ENCODE measurements at regions not wholly inside any gene's neighbourhood (a gene's known extent, or its start where the extent isn't known, plus 50 kb on each side); places are given as distances from the start of the nearest gene placed in this dataset.

DNA sequence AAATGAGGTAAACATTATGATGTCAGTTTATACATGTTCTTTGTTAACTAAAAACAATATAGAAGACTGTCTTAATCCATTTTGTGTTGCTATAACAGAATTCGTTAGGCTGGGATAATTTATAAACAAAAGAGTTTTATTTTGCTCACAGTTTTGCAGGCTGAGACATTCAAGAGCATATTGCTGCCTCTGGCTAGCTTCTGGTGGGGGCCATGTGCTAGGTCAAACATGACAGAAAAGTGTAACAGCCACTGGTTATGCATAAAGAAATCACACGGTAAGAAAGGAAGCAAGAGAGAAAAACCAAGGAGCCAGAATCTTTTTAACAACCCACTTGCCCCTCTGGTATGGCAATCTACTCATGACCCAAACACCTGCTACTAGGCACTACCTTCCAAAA lies 776.7 kb downstream of the PLOD2 start:
- no peak for DNase-seq (ENCODE audit: low spot score in 2 of 2)
- 66 to 67% methylated on average over 2 of the region's 2 CpGs for WGBS, 2 donors
- intact Hi-C loops (cut with DNase I; ENCODE audit: low total_unique reads): no loop called here
- TF ChIP-seq, protein P1, sequence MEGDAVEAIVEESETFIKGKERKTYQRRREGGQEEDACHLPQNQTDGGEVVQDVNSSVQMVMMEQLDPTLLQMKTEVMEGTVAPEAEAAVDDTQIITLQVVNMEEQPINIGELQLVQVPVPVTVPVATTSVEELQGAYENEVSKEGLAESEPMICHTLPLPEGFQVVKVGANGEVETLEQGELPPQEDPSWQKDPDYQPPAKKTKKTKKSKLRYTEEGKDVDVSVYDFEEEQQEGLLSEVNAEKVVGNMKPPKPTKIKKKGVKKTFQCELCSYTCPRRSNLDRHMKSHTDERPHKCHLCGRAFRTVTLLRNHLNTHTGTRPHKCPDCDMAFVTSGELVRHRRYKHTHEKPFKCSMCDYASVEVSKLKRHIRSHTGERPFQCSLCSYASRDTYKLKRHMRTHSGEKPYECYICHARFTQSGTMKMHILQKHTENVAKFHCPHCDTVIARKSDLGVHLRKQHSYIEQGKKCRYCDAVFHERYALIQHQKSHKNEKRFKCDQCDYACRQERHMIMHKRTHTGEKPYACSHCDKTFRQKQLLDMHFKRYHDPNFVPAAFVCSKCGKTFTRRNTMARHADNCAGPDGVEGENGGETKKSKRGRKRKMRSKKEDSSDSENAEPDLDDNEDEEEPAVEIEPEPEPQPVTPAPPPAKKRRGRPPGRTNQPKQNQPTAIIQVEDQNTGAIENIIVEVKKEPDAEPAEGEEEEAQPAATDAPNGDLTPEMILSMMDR (IDR thresholded peaks at IDR 0.05): no peak
- TF ChIP-seq POLR2A (IDR thresholded peaks at IDR 0.05): no peak
- H3K4me3 ChIP-seq (ENCODE audit: low read depth, poor library complexity, severe bottlenecking): no peak overlapping the region

DNA sequence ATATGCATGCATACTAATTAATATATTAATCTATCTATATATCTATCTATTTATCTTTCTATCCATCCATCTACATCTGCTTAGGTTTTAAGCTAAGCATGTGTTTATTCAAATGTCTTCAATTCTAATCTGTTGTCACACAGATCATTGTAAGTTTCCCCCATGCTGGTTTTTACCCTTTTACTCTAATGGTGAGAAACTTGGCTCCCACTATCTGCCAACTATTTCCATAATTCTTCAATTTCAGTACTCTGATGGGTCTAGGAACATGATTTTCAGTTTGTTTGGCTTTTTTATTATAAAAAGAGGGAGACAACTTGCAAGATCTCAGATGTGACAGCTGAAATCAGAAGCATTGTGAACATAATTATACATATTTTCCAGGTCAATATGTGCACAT lies 773.8 kb downstream of the PLOD2 start:
- H3K4me3 ChIP-seq (ENCODE audit: low read depth, poor library complexity, severe bottlenecking): no peak overlapping the region
- intact Hi-C loops (cut with DNase I; ENCODE audit: low total_unique reads): no loop called here
- no peak for DNase-seq (ENCODE audit: low spot score in 2 of 2)
- TF ChIP-seq, protein P1 (IDR thresholded peaks at IDR 0.05): no peak
- no peak for TF ChIP-seq POLR2A (IDR thresholded peaks at IDR 0.05)

DNA sequence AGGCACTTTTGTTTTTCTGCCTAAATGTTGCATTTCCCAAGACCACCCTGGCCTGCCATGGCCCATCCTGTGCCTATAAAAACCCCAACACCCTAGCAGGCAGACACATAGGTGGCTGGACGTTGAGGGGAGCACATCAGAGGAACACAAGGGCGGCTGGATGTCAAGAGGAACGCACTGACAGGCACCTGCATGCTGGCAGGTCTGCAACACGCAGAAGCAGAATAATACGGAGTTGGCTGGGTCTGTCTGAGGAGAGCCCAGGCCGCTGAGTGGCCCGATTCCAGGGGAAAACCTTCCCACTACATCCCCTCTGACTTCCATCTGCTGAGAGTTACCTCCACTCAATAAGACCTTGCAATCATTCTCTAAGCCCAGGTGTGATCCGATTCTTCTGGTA lies 765.6 kb downstream of the PLOD2 start:
- intact Hi-C loops (cut with DNase I; ENCODE audit: low total_unique reads): no loop called here
- 80 to 86% methylated on average over 8 of the region's 8 CpGs for WGBS, 2 donors
- H3K4me3 ChIP-seq (ENCODE audit: low read depth, poor library complexity, severe bottlenecking): no peak overlapping the region
- no peak for DNase-seq (ENCODE audit: low spot score in 2 of 2)
- TF ChIP-seq, protein P1 (IDR thresholded peaks at IDR 0.05): no peak
- no peak for TF ChIP-seq POLR2A (IDR thresholded peaks at IDR 0.05)

DNA sequence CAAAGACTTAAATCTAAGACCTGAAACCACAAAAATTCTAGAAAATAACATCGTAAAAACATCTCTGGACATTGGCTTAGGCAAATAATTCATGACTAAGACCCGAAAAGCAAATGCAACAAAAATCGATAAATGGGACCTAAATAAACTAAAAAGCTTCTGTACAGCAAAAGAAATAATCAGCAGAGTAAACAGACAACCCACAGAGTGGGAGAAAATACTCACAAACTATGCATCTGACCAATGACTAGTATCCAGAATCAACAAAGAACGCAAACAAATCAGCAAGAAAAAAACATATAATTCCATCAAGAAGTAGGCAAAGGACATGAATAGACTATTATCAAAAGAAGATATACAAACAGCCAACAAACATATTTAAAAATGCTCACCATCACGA lies 749.4 kb downstream of the PLOD2 start:
- intact Hi-C loops (cut with DNase I; ENCODE audit: low total_unique reads): no loop called here
- 74 to 86% methylated on average over 5 of the region's 5 CpGs for WGBS, 2 donors
- no peak overlapping the region for H3K4me3 ChIP-seq (ENCODE audit: low read depth, poor library complexity, severe bottlenecking)
- no peak for DNase-seq (ENCODE audit: low spot score in 2 of 2)
- TF ChIP-seq, protein P1 (IDR thresholded peaks at IDR 0.05): no peak
- TF ChIP-seq POLR2A (IDR thresholded peaks at IDR 0.05): no peak

DNA sequence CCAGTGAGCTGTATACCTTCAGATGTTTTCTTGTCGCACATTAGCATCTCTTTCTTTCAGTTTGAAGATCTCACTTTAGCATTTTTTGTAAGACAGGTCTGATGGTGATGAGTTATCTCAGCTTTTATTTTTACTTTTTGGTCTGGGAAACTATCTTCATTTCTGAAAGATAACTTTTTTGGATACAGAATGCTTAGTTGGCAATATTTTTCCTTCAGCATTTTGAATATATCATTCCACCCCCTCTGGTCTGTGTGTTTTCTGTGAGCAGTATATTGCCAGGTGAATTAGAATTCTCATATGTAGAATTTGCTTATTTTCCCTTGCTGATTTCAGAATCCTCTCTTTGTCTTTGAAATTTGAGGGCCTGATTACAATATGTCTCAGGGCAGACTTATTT lies 743.3 kb downstream of the PLOD2 start:
- no peak for TF ChIP-seq POLR2A (IDR thresholded peaks at IDR 0.05)
- TF ChIP-seq, protein P1 (IDR thresholded peaks at IDR 0.05): no peak
- intact Hi-C loops (cut with DNase I; ENCODE audit: low total_unique reads): no loop called here
- DNase-seq (ENCODE audit: low spot score in 2 of 2): no peak
- no peak overlapping the region for H3K4me3 ChIP-seq (ENCODE audit: low read depth, poor library complexity, severe bottlenecking)
- 0 to 38% methylated on average over 1 of the region's 1 CpG for WGBS, 2 donors

DNA sequence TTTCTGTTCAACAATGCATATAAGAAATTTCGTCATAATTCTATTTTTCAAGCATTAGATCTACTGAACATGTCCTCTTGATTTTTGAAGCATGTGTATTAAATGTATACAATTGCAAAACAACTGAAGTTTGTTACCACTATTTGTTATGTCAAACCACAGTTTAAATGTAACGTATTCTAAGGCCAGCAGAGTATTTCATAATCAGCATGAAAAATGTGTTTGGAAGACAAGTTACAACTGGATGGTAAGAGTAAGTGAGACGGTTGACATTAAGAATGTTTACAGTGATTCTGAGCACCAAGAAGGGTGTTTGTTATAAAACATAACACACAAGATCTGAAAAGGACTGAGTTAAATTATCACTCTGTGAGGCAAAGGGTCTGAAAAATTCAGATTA lies 738.4 kb downstream of the PLOD2 start:
- 44 to 49% methylated on average over 3 of the region's 3 CpGs for WGBS, 2 donors
- DNase-seq (ENCODE audit: low spot score in 2 of 2): no peak
- intact Hi-C loops (cut with DNase I; ENCODE audit: low total_unique reads): no loop called here
- no peak overlapping the region for H3K4me3 ChIP-seq (ENCODE audit: low read depth, poor library complexity, severe bottlenecking)
- TF ChIP-seq POLR2A (IDR thresholded peaks at IDR 0.05): no peak
- TF ChIP-seq, protein P1 (IDR thresholded peaks at IDR 0.05): no peak

All from lower leg skin (tissue), 4 donors.